Upper lobe of right lung (tissue), 1 donor: ENCODE measurements at regions not wholly inside any gene's neighbourhood (a gene's known extent, or its start where the extent isn't known, plus 50 kb on each side); places are given as distances from the start of the nearest gene placed in this dataset.

Experiments used
- ATAC-seq: fragments of 200-7000 bp; cut with Tn5 transposase; one replicate; pipeline ENCODE4 v1.9.1; 2020; ENCODE audit warnings: mild to moderate bottlenecking, moderate library complexity
- DNase-seq: peaks from one replicate; pipeline ENCODE4 v3.0.0-alpha.2; 2020
- H3K27ac ChIP-seq: fragments of 200-600 bp; one replicate; pipeline ENCODE4 v1.8.0; 2022
- H3K27me3 ChIP-seq: fragments of 200-600 bp; one replicate; pipeline ENCODE4 v1.8.0; 2022; ENCODE audit warnings: mild to moderate bottlenecking
- H3K36me3 ChIP-seq: fragments of 200-600 bp; one replicate; pipeline ENCODE4 v1.8.0; 2022
- H3K4me1 ChIP-seq: fragments of 200-600 bp; one replicate; pipeline ENCODE4 v1.8.0; 2022
- H3K4me3 ChIP-seq: fragments of 200-600 bp; one replicate; pipeline ENCODE4 v1.8.0; 2022; ENCODE audit warnings: mild to moderate bottlenecking
- H3K9me3 ChIP-seq: fragments of 200-600 bp; one replicate; pipeline ENCODE4 v1.8.0; 2022
- intact Hi-C: fragments of 100-400 bp; cut with DNase I; formaldehyde crosslinking; loops from one replicate; pipeline ENCODE4 v1.11.0; 2022
- TF ChIP-seq, protein P1 (sequence below): fragments of 200-600 bp; IDR thresholded peaks from one replicate; pipeline ENCODE4 v1.8.0; 2022; ENCODE audit warnings: antibody characterized with exemption
- donor health status: DM: no; HTN: yes; CAD: no; lungs with severe emphysema.

DNA sequence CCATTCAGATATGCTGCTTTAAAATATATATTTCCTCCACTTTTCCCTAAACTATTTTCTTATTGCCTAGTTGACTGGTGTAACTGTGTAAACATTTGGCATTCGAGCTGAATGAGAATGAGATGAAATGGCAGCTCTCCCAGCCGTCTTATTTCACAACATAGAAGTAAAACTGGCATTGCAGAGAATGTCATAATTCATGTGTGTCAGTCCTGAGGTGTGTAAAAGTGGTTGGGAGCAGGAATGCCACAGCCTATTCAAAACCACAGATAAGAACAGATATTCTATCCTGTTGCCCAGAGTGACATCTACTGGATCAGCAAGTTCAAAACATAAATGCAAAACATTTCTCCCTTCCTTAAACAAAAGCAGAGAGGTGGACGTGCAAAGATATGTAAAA is 565.5 kb upstream of the CHAC2 start:
- no peak overlapping the region for H3K4me3 ChIP-seq
- no peak overlapping the region for H3K27ac ChIP-seq
- intact Hi-C loops = no loop called here
- H3K4me1 ChIP-seq = no peaks in the 10 kb centered on the region
- ATAC-seq (peak; percentile 96), DNase-seq (no peak)
- TF ChIP-seq, protein P1, sequence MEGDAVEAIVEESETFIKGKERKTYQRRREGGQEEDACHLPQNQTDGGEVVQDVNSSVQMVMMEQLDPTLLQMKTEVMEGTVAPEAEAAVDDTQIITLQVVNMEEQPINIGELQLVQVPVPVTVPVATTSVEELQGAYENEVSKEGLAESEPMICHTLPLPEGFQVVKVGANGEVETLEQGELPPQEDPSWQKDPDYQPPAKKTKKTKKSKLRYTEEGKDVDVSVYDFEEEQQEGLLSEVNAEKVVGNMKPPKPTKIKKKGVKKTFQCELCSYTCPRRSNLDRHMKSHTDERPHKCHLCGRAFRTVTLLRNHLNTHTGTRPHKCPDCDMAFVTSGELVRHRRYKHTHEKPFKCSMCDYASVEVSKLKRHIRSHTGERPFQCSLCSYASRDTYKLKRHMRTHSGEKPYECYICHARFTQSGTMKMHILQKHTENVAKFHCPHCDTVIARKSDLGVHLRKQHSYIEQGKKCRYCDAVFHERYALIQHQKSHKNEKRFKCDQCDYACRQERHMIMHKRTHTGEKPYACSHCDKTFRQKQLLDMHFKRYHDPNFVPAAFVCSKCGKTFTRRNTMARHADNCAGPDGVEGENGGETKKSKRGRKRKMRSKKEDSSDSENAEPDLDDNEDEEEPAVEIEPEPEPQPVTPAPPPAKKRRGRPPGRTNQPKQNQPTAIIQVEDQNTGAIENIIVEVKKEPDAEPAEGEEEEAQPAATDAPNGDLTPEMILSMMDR = no peak
- H3K9me3 ChIP-seq = no peaks in the 10 kb centered on the region
- no peaks in the 10 kb centered on the region for H3K27me3 ChIP-seq
- H3K36me3 ChIP-seq = no peaks in the 10 kb centered on the region

DNA sequence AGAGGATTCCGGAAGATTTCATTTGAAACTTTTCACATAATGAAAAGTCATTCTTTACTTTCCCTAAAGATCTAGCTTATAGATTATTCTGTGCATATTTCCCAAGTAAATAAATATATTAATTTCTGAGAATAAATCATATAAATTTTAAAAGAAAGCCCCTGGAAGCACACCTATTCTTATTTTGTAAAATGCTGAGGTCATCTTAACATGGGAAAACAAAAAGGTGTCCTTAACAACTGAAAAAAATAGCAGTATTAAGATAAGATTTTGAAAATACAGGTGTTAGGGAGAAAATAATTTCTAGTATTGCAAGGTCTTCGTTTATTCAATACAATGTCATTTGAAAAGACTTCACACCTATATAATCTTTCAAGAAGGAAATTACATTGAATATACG is 567.5 kb upstream of the CHAC2 start:
- DNase-seq (no peak), ATAC-seq (no peak)
- no peaks in the 10 kb centered on the region for H3K9me3 ChIP-seq
- H3K4me1 ChIP-seq = no peaks in the 10 kb centered on the region
- TF ChIP-seq, protein P1 = no peak
- no peak overlapping the region for H3K4me3 ChIP-seq
- intact Hi-C loops = no loop called here
- H3K27ac ChIP-seq = no peak overlapping the region
- no peaks in the 10 kb centered on the region for H3K27me3 ChIP-seq
- H3K36me3 ChIP-seq = no peaks in the 10 kb centered on the region

DNA sequence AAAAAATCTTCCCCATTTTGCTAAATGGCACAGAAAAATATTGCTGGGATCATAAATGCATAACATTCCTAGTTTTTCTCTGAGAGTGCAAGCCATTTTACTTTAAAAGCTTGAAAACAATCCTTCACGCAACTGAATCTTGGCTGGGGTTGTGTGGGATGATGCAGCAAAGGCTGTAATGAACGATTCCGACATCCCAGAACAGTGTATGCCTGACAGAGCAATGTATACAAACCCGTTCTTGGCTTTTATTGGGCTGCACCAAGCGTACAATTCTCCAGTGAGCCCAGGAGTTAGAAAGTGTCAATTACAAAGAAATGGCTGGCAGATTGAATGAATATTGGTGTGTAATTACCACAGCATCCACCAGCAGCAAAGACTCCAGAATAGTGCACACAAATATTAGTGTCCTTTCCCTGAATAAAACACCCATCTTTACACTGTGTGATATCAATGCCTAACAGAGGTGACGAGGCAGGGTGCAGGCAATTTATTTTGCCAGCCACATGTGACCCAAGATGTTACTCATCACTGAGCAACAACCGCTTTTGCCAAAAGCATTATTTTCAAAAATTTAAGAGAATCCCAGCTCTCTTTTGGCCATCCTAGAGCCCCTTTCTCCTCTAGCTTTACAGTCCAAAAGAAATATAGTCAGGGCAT is 578.6 kb upstream of the CHAC2 start:
- Histone ChIP-seq H3K4me3 (no peak overlapping the region), H3K4me1 (no peaks in the 10 kb centered on the region), H3K9me3 (no peaks in the 10 kb centered on the region), H3K36me3 (no peaks in the 10 kb centered on the region), H3K27ac (no peak overlapping the region), H3K27me3 (no peaks in the 10 kb centered on the region)
- TF ChIP-seq, protein P1 = no peak
- DNase-seq = no peak
- no peak for ATAC-seq
- intact Hi-C loops = no loop called here

DNA sequence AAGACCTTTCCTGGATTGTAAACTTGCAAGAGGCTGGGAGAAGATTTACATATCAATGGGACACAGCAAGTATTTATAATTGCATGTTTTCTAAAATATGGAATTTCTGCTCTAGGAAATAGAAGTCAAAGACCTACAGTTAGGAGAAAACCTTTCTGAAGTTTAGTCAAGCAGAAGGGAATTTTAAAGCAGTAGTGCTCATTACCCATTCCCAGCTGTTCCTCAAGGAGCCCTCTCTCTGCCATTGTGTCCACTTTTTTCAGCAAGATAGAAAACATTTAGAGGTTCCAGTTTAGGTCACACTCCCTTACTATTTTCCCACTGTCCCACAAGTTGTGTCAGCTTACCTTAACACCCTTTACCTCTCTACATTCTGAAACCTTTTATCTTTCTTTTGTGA is 584.0 kb upstream of the CHAC2 start:
- no peak for ATAC-seq
- Histone ChIP-seq H3K36me3 (no peaks in the 10 kb centered on the region), H3K27me3 (no peaks in the 10 kb centered on the region), H3K4me1 (no peaks in the 10 kb centered on the region), H3K4me3 (no peak overlapping the region), H3K27ac (no peak overlapping the region), H3K9me3 (no peaks in the 10 kb centered on the region)
- DNase-seq = no peak
- intact Hi-C loops = no loop called here
- TF ChIP-seq, protein P1 = no peak

DNA sequence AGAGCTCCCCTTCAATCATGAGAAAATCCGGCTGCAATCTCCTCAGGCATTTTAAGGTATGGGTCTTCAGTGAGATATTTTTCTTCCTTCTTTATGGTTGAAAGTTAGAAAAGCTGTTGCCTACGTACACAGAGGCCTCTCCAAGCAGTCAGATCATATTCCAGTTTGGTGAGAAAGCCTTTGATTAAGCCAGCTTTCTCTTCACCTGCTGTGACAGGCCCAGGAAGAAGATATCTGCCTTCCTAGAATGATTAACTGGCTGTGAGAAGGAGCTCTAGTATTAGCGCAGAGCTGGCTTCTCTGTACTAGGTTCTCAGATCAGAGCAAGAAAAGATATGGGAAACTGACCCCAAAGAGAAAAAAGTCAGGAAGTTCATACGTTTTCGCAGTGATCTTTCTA is 585.0 kb upstream of the CHAC2 start:
- ATAC-seq (no peak), DNase-seq (no peak)
- no peaks in the 10 kb centered on the region for H3K27me3 ChIP-seq
- H3K9me3 ChIP-seq = no peaks in the 10 kb centered on the region
- intact Hi-C loops = no loop called here
- H3K4me1 ChIP-seq = no peaks in the 10 kb centered on the region
- no peak overlapping the region for H3K27ac ChIP-seq
- TF ChIP-seq, protein P1 = no peak
- no peak overlapping the region for H3K4me3 ChIP-seq
- no peaks in the 10 kb centered on the region for H3K36me3 ChIP-seq

DNA sequence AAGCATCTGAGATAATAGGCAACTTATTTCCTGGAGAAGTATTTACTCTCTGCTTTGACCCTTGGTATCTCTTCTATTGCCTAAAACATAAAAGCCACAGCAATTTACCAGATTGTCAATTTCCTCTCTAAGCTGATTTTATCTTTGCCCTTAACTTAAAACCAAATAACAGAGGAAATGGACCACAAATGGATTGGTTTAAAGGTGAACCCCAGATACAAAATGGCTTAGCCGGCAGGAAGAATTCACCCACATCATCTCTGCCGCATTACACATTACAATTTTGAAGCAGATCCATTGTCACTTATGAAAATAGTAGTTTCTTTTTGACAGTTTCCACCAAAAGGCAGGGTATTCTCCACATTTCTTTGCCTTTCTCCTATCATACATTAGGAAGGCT is 585.8 kb upstream of the CHAC2 start:
- no peak overlapping the region for H3K27ac ChIP-seq

More for the DNA sequence above, 585.8 kb upstream of the CHAC2 start:
- intact Hi-C loops = no loop called here
- ATAC-seq = no peak
- Histone ChIP-seq H3K27me3 (no peaks in the 10 kb centered on the region), H3K4me1 (no peaks in the 10 kb centered on the region), H3K4me3 (no peak overlapping the region), H3K36me3 (no peaks in the 10 kb centered on the region), H3K9me3 (no peaks in the 10 kb centered on the region)
- TF ChIP-seq, protein P1 = no peak
- no peak for DNase-seq
